ENCODE measurements at regions not wholly inside any gene's neighbourhood (a gene's known extent, or its start where the extent isn't known, plus 50 kb on each side); places are given as distances from the start of the nearest gene placed in this dataset.
"Not testable (repeated sequence)": the region's sequence is repeated elsewhere in the genome, so short reads cannot be mapped to it uniquely, and the experiment has no call there.

GRCh38 chr6:40845553-40845952 lies 193.5 kb downstream of the UNC5CL start:
- TF ChIP-seq POLR2AphosphoS5 (IDR thresholded peaks at IDR 0.05; ENCODE audit: borderline replicate concordance, low read depth, low read length) (no peak), FOXP2 (optimal IDR thresholded peaks at IDR 0.05; ENCODE audit: control extremely low read depth, extremely low read length, insufficient read depth) (no peak), EZH2 (IDR thresholded peaks at IDR 0.05) (no peak)
- DNase-seq (ENCODE audit: low read depth, low spot score) = no peak
- no peaks in the 10 kb centered on the region for H3K36me3 ChIP-seq (ENCODE audit: insufficient read depth, low read length)
- 0 out of 2 replicates have a peak, but pooled peaks cover 3% of the 10 kb centered on the region for H3K9me3 ChIP-seq (ENCODE audit: low read depth, low read length)
- no peak overlapping the region for H3K4me3 ChIP-seq
- no peak overlapping the region for H3K9ac ChIP-seq (ENCODE audit: insufficient read length)
- no peak overlapping the region for H3K27ac ChIP-seq

GRCh38 chr6:40844246-40844645 lies 194.8 kb downstream of the UNC5CL start:
- Histone ChIP-seq H3K9ac (ENCODE audit: insufficient read length) (no peak overlapping the region), H3K4me3 (peak overlapping the region; percentile 19; the same call in 1 of the 2 replicates), H3K9me3 (ENCODE audit: low read depth, low read length) (0 out of 2 replicates have a peak, but pooled peaks cover 3% of the 10 kb centered on the region), H3K36me3 (ENCODE audit: insufficient read depth, low read length) (no peaks in the 10 kb centered on the region), H3K27ac (peak overlapping the region; percentile 71)
- DNase-seq (ENCODE audit: low read depth, low spot score) = peak; percentile 37
- TF ChIP-seq POLR2AphosphoS5 (IDR thresholded peaks at IDR 0.05; ENCODE audit: borderline replicate concordance, low read depth, low read length) (no peak), EZH2 (IDR thresholded peaks at IDR 0.05) (no peak), FOXP2 (optimal IDR thresholded peaks at IDR 0.05; ENCODE audit: control extremely low read depth, extremely low read length, insufficient read depth) (no peak)

GRCh38 chr6:40841721-40842120 lies 197.3 kb downstream of the UNC5CL start:
- no peak overlapping the region for H3K4me3 ChIP-seq
- DNase-seq (ENCODE audit: low read depth, low spot score) = no peak
- H3K9ac ChIP-seq (ENCODE audit: insufficient read length) = no peak overlapping the region

DNA sequence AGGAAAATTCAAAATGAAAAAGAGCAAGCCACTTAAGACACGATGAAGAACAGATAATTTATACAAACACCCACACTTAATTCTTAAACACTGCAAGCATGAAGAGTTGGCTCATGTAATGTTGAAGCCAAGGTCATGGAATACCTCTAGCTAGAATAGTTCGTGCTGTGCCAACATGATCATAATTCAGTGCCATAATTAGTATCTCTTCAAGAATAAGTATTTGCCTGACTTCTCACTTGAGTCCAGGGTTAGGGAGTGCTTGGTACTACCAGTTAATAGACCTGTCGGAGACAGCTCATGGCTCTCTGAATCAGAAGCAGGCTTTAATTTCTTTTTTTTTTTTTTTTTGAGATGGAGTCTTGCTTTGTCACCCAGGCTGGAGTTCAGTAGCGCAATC lies 206.3 kb downstream of the UNC5CL start:
- no peak for DNase-seq (ENCODE audit: low read depth, low spot score)
- Histone ChIP-seq H3K27ac (no peak overlapping the region), H3K9me3 (ENCODE audit: low read depth, low read length) (no peaks in the 10 kb centered on the region), H3K9ac (ENCODE audit: insufficient read length) (no peak overlapping the region), H3K36me3 (ENCODE audit: insufficient read depth, low read length) (no peaks in the 10 kb centered on the region), H3K4me3 (no peak overlapping the region)
- TF ChIP-seq FOXP2 (optimal IDR thresholded peaks at IDR 0.05; ENCODE audit: control extremely low read depth, extremely low read length, insufficient read depth) (no peak), EZH2 (IDR thresholded peaks at IDR 0.05) (no peak), POLR2AphosphoS5 (IDR thresholded peaks at IDR 0.05; ENCODE audit: borderline replicate concordance, low read depth, low read length) (no peak)

More at GRCh38 chr6:40841721-40842120, 197.3 kb downstream of the UNC5CL start:
- H3K27ac ChIP-seq = no peak overlapping the region
- no peaks in the 10 kb centered on the region for H3K36me3 ChIP-seq (ENCODE audit: insufficient read depth, low read length)
- H3K9me3 ChIP-seq (ENCODE audit: low read depth, low read length) = 0 out of 2 replicates have a peak, but pooled peaks cover 3% of the 10 kb centered on the region
- TF ChIP-seq FOXP2 (optimal IDR thresholded peaks at IDR 0.05; ENCODE audit: control extremely low read depth, extremely low read length, insufficient read depth) = no peak
- TF ChIP-seq EZH2 (IDR thresholded peaks at IDR 0.05) = no peak
- TF ChIP-seq POLR2AphosphoS5 (IDR thresholded peaks at IDR 0.05; ENCODE audit: borderline replicate concordance, low read depth, low read length) = no peak

DNA sequence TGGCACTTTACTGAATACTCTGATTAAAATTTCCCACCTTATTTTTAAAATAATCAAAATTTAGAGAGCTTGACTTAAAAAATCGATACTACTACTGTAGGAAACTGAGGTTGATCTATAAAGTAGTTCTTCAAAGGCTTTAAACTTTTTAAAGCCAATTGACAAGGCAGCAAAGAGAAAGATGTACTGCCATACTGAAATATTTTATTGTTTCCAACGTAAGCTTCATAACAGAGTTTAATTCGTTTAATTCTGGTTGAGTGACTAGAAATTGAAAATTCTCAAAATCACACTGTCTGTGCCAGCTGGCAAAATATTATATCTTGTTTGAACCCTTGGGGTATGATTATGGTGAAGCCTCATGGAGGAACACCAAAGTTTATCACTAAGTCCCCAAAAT lies 207.6 kb downstream of the UNC5CL start:
- no peak for TF ChIP-seq POLR2AphosphoS5 (IDR thresholded peaks at IDR 0.05; ENCODE audit: borderline replicate concordance, low read depth, low read length)
- TF ChIP-seq FOXP2 (optimal IDR thresholded peaks at IDR 0.05; ENCODE audit: control extremely low read depth, extremely low read length, insufficient read depth) = no peak
- TF ChIP-seq EZH2 (IDR thresholded peaks at IDR 0.05) = no peak
- DNase-seq (ENCODE audit: low read depth, low spot score) = no peak
- Histone ChIP-seq H3K9me3 (ENCODE audit: low read depth, low read length) (no peaks in the 10 kb centered on the region), H3K9ac (ENCODE audit: insufficient read length) (no peak overlapping the region), H3K27ac (no peak overlapping the region), H3K4me3 (no peak overlapping the region), H3K36me3 (ENCODE audit: insufficient read depth, low read length) (no peaks in the 10 kb centered on the region)

DNA sequence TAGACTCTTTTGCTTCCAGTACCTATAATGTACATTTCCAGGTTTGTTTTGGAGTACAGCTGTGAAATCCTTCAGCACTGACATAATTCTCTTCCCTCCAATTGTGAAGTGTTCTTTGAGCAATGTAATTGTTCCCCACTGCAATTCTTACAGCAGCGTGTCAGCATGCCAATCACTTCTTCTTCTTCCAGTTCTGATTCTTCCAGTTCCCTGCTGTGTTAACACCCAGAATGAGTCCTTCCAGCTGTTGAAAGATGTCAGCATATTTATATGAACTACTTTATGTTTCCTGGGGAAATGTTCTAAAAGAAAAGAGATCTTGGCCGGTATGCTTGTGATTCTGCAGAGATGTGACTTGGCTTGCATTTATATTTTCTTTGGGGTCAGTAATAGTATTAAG lies 213.9 kb downstream of the UNC5CL start:
- DNase-seq (ENCODE audit: low read depth, low spot score) = no peak
- TF ChIP-seq FOXP2 (optimal IDR thresholded peaks at IDR 0.05; ENCODE audit: control extremely low read depth, extremely low read length, insufficient read depth) (no peak), EZH2 (IDR thresholded peaks at IDR 0.05) (no peak), POLR2AphosphoS5 (IDR thresholded peaks at IDR 0.05; ENCODE audit: borderline replicate concordance, low read depth, low read length) (no peak)
- no peak overlapping the region for H3K9ac ChIP-seq (ENCODE audit: insufficient read length)
- H3K27ac ChIP-seq = no peak overlapping the region
- no peaks in the 10 kb centered on the region for H3K36me3 ChIP-seq (ENCODE audit: insufficient read depth, low read length)
- H3K9me3 ChIP-seq (ENCODE audit: low read depth, low read length) = no peaks in the 10 kb centered on the region
- no peak overlapping the region for H3K4me3 ChIP-seq

GRCh38 chr6:40823917-40824891 lies 214.8 kb downstream of the UNC5CL start:
- not testable (repeated sequence) for H3K9me3 ChIP-seq (ENCODE audit: low read depth, low read length); H3K4me3 ChIP-seq; H3K27ac ChIP-seq; H3K9ac ChIP-seq (ENCODE audit: insufficient read length); H3K36me3 ChIP-seq (ENCODE audit: insufficient read depth, low read length); DNase-seq (ENCODE audit: low read depth, low spot score)

DNA sequence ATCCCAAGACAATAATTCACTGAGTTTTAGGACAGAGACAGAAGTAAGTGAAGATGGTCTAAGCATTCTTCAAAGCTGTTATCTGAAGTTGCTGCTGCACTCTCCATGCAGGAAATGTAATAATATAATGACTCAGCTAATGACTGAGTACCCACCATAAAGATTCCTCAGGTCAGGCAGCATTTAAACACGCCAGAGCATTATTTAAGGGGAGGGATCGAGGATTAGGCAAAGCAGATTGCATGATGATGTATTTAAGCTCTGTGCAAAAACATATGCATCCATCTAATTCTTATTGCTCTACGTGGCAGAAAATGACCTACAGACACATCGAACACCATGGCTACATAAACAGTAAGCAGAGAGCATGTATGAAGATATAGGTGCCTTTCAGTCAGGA lies 216.4 kb downstream of the UNC5CL start:
- H3K36me3 ChIP-seq (ENCODE audit: insufficient read depth, low read length) = no peaks in the 10 kb centered on the region
- H3K9ac ChIP-seq (ENCODE audit: insufficient read length) = no peak overlapping the region
- H3K4me3 ChIP-seq = no peak overlapping the region
- DNase-seq (ENCODE audit: low read depth, low spot score) = no peak
- no peak overlapping the region for H3K27ac ChIP-seq
- no peak for TF ChIP-seq EZH2 (IDR thresholded peaks at IDR 0.05)
- no peak for TF ChIP-seq FOXP2 (optimal IDR thresholded peaks at IDR 0.05; ENCODE audit: control extremely low read depth, extremely low read length, insufficient read depth)
- TF ChIP-seq POLR2AphosphoS5 (IDR thresholded peaks at IDR 0.05; ENCODE audit: borderline replicate concordance, low read depth, low read length) = no peak
- H3K9me3 ChIP-seq (ENCODE audit: low read depth, low read length) = no peaks in the 10 kb centered on the region

All from SK-N-MC (cell line).